Glutamatergic neuron (in vitro differentiated cells): ENCODE measurements at regions not wholly inside any gene's neighbourhood (a gene's known extent, or its start where the extent isn't known, plus 50 kb on each side); places are given as distances from the start of the nearest gene placed in this dataset.

Source experiments
- DNase-seq: peaks from one replicate; pipeline ENCODE4 v3.0.0; 2022
- H3K27ac Mint-ChIP-seq: one replicate; pipeline ENCODE4 v1.8.0; 2020; ENCODE audit warnings: mild to moderate bottlenecking, mixed read lengths, inconsistent platforms; ENCODE audit not compliant: unreplicated experiment
- H3K27me3 Mint-ChIP-seq: one replicate; pipeline ENCODE4 v1.8.0; 2020; ENCODE audit warnings: mild to moderate bottlenecking, moderate library complexity, mixed read lengths, inconsistent platforms; ENCODE audit not compliant: unreplicated experiment
- H3K36me3 Mint-ChIP-seq: one replicate; pipeline ENCODE4 v1.8.0; 2020; ENCODE audit warnings: mild to moderate bottlenecking, mixed read lengths, inconsistent platforms; ENCODE audit not compliant: unreplicated experiment
- H3K4me1 Mint-ChIP-seq: one replicate; pipeline ENCODE4 v1.8.0; 2020; ENCODE audit warnings: mild to moderate bottlenecking, low read depth, mixed read lengths, inconsistent platforms; ENCODE audit not compliant: unreplicated experiment
- H3K4me3 Mint-ChIP-seq: one replicate; pipeline ENCODE4 v1.8.0; 2020; ENCODE audit warnings: mild to moderate bottlenecking, mixed read lengths, inconsistent platforms; ENCODE audit not compliant: unreplicated experiment
- H3K9me3 Mint-ChIP-seq: one replicate; pipeline ENCODE4 v1.8.0; 2020; ENCODE audit warnings: mild to moderate bottlenecking, moderate library complexity, mixed read lengths, inconsistent platforms; ENCODE audit not compliant: unreplicated experiment
- TF ChIP-seq, protein P1 (sequence below): fragments of 200-600 bp; sonication (generic); IDR thresholded peaks from one replicate; pipeline ENCODE4 v1.5.0; 2021; ENCODE audit not compliant: partially characterized antibody, unreplicated experiment

DNA sequence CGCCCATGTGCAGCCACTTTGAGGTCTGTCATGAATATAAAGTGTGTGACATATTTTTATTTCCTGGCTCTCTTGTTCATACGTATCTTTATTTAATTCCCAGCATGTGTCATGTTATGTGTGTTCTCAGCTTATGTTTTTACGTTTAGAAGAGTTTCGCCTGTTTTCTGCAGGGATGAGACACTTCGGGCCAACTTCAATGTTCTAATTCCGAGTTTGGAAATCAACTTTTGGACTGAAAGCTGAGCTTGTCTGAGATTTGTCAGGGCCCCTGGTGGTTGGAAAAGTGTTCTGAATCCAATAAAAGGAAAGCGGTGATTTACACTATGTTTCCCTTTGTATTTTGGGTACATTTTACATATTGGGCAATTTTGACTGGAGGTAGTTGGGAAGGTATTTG lies 810.7 kb downstream of the TBC1D22A start:
- no peak overlapping the region for H3K4me3 Mint-ChIP-seq
- TF ChIP-seq, protein P1, sequence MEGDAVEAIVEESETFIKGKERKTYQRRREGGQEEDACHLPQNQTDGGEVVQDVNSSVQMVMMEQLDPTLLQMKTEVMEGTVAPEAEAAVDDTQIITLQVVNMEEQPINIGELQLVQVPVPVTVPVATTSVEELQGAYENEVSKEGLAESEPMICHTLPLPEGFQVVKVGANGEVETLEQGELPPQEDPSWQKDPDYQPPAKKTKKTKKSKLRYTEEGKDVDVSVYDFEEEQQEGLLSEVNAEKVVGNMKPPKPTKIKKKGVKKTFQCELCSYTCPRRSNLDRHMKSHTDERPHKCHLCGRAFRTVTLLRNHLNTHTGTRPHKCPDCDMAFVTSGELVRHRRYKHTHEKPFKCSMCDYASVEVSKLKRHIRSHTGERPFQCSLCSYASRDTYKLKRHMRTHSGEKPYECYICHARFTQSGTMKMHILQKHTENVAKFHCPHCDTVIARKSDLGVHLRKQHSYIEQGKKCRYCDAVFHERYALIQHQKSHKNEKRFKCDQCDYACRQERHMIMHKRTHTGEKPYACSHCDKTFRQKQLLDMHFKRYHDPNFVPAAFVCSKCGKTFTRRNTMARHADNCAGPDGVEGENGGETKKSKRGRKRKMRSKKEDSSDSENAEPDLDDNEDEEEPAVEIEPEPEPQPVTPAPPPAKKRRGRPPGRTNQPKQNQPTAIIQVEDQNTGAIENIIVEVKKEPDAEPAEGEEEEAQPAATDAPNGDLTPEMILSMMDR: no peak
- peaks cover 5% of the 10 kb centered on the region for H3K27me3 Mint-ChIP-seq
- DNase-seq: no peak
- peaks cover 18% of the 10 kb centered on the region for H3K36me3 Mint-ChIP-seq
- peaks cover 32% of the 10 kb centered on the region for H3K9me3 Mint-ChIP-seq
- no peaks in the 10 kb centered on the region for H3K4me1 Mint-ChIP-seq
- H3K27ac Mint-ChIP-seq: no peak overlapping the region

DNA sequence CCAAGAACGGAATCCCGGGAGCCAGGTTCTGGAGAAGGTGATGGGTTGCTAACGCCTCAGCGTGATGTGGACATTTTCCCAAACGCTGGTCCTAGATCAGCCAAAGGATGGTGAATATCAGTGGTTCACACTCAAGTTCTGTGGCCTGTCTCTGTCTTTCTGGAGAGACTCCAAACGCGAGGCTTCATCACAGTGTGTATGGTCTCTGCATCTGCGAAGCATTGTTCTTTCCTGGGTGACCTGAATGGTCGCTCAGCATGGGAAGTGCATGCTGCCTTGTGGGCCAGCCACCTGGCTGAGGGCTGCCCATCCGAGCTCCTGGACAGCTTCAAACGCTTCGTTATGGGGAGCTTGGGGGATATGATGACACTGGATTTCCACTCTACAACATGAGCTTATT lies 810.0 kb downstream of the TBC1D22A start:
- TF ChIP-seq, protein P1: no peak
- Mint-ChIP-seq H3K9me3 (peaks cover 32% of the 10 kb centered on the region), H3K27ac (no peak overlapping the region), H3K4me1 (no peaks in the 10 kb centered on the region), H3K4me3 (no peak overlapping the region), H3K36me3 (peaks cover 23% of the 10 kb centered on the region), H3K27me3 (peaks cover 5% of the 10 kb centered on the region)
- DNase-seq: no peak

DNA sequence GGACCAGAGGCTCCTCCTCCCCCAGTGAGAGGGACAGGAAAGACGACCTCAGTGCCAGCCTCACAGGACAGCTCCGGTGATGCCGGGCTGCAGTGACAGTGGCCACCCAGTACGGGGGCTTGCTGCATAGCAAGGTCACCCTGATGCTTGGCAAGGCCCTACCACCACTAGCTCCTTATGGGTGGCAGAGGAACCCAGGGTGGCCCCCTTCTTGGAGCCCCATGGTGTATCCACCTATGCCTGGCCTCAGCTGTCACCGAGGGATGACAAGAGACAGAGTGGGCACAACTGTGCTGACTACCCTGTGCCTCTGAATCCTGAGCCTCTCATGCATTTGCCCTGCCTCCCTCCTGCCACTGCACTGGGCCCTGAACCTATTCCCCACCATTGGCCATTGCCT lies 809.2 kb downstream of the TBC1D22A start:
- H3K9me3 Mint-ChIP-seq: peaks cover 30% of the 10 kb centered on the region
- no peak overlapping the region for H3K4me3 Mint-ChIP-seq
- H3K27me3 Mint-ChIP-seq: peaks cover 5% of the 10 kb centered on the region
- H3K36me3 Mint-ChIP-seq: peaks cover 19% of the 10 kb centered on the region
- TF ChIP-seq, protein P1: no peak
- no peaks in the 10 kb centered on the region for H3K4me1 Mint-ChIP-seq
- H3K27ac Mint-ChIP-seq: no peak overlapping the region
- no peak for DNase-seq

DNA sequence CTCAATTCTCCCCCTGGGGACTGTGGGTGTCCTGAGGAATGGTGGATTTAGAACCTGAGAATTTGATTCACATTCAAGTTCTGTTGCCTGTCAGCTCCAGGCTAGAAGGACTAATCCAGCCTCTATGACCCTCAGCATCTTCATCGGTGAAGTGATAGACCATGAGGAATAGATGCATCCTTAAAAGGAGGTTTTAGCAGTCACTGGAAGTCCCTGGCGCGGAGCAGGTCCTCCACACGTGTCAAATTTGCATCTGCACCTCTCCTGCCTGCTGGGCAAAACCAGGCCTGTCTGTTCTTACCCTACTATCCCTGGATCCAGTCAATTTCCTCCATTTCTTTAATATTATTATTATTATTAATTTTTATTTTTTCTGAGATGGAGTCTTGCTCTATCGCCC lies 808.4 kb downstream of the TBC1D22A start:
- Mint-ChIP-seq H3K27ac (no peak overlapping the region), H3K27me3 (peaks cover 5% of the 10 kb centered on the region), H3K4me3 (no peak overlapping the region), H3K9me3 (peaks cover 30% of the 10 kb centered on the region), H3K36me3 (peaks cover 16% of the 10 kb centered on the region), H3K4me1 (no peaks in the 10 kb centered on the region)
- DNase-seq: no peak
- TF ChIP-seq, protein P1: no peak

DNA sequence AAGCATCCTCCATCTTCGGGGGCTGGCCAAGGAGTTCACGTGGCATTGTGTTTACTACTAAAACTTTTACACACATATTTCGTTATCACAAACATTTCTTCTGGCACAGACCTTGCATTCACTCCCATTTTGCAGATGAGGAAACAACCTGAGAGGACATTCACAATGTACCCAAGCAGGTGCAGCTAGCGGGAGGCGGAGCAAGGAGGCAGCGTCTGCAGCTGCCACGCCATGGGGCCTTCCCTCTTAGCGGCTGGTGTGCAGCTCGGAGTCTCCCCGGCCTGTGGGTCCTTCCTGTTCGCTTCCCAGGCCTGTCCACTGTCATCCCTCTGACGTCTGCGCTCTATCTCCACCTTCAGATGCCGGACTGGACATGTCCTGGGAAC lies 807.8 kb downstream of the TBC1D22A start:
- Mint-ChIP-seq H3K4me3 (no peak overlapping the region), H3K36me3 (peaks cover 16% of the 10 kb centered on the region), H3K27me3 (peaks cover 8% of the 10 kb centered on the region), H3K4me1 (no peaks in the 10 kb centered on the region), H3K9me3 (peaks cover 29% of the 10 kb centered on the region), H3K27ac (no peak overlapping the region)
- DNase-seq: no peak
- TF ChIP-seq, protein P1: no peak
